ENCODE measurements at regions not wholly inside any gene's neighbourhood (a gene's known extent, or its start where the extent isn't known, plus 50 kb on each side); places are given as distances from the start of the nearest gene placed in this dataset.

DNA sequence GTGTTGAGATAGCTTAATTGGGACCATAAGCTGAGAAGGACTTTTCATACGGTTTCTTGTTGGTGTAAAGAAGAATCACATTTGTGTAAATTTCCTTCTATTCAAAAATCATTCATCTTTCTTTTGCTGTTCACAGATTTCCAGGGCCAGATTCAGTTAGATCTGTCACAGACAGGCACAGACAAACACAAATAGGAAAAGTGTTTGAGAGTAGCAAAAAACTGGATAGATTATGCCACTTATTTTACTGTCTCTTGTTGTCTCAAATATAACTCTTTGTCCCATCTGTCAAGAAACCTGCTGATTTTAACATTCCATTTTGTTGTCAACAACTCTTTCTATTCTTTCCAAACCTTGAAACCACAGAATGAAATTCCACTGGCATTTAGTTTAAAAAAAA lies 142.8 kb downstream of the ID4 start:
- TF ChIP-seq, protein P1, sequence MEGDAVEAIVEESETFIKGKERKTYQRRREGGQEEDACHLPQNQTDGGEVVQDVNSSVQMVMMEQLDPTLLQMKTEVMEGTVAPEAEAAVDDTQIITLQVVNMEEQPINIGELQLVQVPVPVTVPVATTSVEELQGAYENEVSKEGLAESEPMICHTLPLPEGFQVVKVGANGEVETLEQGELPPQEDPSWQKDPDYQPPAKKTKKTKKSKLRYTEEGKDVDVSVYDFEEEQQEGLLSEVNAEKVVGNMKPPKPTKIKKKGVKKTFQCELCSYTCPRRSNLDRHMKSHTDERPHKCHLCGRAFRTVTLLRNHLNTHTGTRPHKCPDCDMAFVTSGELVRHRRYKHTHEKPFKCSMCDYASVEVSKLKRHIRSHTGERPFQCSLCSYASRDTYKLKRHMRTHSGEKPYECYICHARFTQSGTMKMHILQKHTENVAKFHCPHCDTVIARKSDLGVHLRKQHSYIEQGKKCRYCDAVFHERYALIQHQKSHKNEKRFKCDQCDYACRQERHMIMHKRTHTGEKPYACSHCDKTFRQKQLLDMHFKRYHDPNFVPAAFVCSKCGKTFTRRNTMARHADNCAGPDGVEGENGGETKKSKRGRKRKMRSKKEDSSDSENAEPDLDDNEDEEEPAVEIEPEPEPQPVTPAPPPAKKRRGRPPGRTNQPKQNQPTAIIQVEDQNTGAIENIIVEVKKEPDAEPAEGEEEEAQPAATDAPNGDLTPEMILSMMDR (IDR thresholded peaks at IDR 0.05) = no peak
- TF ChIP-seq POLR2A (IDR thresholded peaks at IDR 0.05) = no peak

All from esophagus squamous epithelium (tissue), 4 donors.